ENCODE measurements at regions not wholly inside any gene's neighbourhood (a gene's known extent, or its start where the extent isn't known, plus 50 kb on each side); places are given as distances from the start of the nearest gene placed in this dataset.

- Histone ChIP-seq H3K9me3 (ENCODE audit: low read depth) (no peaks in the 10 kb centered on the region), H3K27me3 (no peaks in the 10 kb centered on the region), H3K27ac (no peak overlapping the region), H3K4me1 (ENCODE audit: low read depth) (no peaks in the 10 kb centered on the region), H3K36me3 (no peaks in the 10 kb centered on the region), H3K4me3 (no peak overlapping the region)
- TF ChIP-seq CTCF (IDR thresholded peaks at IDR 0.05; ENCODE audit: low read depth, low read length), result no peak
- no peak for DNase-seq (ENCODE audit: low read depth in 1 of 2, low spot score in 1 of 2)
Observed at GRCh38 chr9:582775-583174, 258.7 kb upstream of the DMRT1 start.

GRCh38 chr9:587527-587926 lies 254.0 kb upstream of the DMRT1 start:
- H3K36me3 ChIP-seq, result no peaks in the 10 kb centered on the region
- H3K4me3 ChIP-seq, result no peak overlapping the region
- H3K27me3 ChIP-seq, result no peaks in the 10 kb centered on the region
- DNase-seq (ENCODE audit: low read depth in 1 of 2, low spot score in 1 of 2), result no peak
- no peak overlapping the region for H3K27ac ChIP-seq
- H3K9me3 ChIP-seq (ENCODE audit: low read depth), result no peaks in the 10 kb centered on the region
- no peak for TF ChIP-seq CTCF (IDR thresholded peaks at IDR 0.05; ENCODE audit: low read depth, low read length)
- peaks cover 22% of the 10 kb centered on the region for H3K4me1 ChIP-seq (ENCODE audit: low read depth)

GRCh38 chr9:588981-589380 lies 252.5 kb upstream of the DMRT1 start:
- H3K4me1 ChIP-seq (ENCODE audit: low read depth), result peaks cover 25% of the 10 kb centered on the region
- H3K27ac ChIP-seq, result peak overlapping the region; percentile 25
- no peaks in the 10 kb centered on the region for H3K27me3 ChIP-seq
- H3K36me3 ChIP-seq, result no peaks in the 10 kb centered on the region
- no peak for TF ChIP-seq CTCF (IDR thresholded peaks at IDR 0.05; ENCODE audit: low read depth, low read length)
- no peak for DNase-seq (ENCODE audit: low read depth in 1 of 2, low spot score in 1 of 2)
- no peaks in the 10 kb centered on the region for H3K9me3 ChIP-seq (ENCODE audit: low read depth)
- H3K4me3 ChIP-seq, result no peak overlapping the region

- Histone ChIP-seq H3K27ac (no peak overlapping the region), H3K4me3 (no peak overlapping the region), H3K9me3 (ENCODE audit: low read depth) (no peaks in the 10 kb centered on the region), H3K4me1 (ENCODE audit: low read depth) (peaks cover 28% of the 10 kb centered on the region), H3K36me3 (no peaks in the 10 kb centered on the region), H3K27me3 (no peaks in the 10 kb centered on the region)
- TF ChIP-seq CTCF (IDR thresholded peaks at IDR 0.05; ENCODE audit: low read depth, low read length), result no peak
- peak in 1 of 2 donors; percentile 95 for DNase-seq (ENCODE audit: low read depth in 1 of 2, low spot score in 1 of 2)
Observed at GRCh38 chr9:589723-590122, 251.8 kb upstream of the DMRT1 start.

DNA sequence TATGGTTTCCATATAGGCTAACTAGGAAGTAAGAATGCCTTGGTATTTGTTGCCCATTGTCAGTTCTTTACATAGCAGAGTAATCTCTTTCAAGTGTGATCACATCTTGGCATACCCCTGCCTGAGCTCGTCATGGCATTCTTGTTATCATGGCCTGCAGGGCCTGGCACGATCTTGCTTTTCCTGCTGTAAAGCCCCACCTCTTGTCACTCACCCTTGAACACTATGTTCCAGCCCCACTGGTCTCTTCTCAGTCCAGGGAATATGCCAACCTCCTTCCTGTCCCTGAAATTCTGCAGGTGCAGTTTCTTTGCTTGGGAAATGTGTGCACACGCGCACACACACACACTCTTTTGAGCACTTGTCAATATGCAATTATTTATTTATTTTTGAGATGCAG lies 250.2 kb upstream of the DMRT1 start:
- peaks cover 28% of the 10 kb centered on the region for H3K4me1 ChIP-seq (ENCODE audit: low read depth)
- no peaks in the 10 kb centered on the region for H3K9me3 ChIP-seq (ENCODE audit: low read depth)
- no peak for TF ChIP-seq CTCF (IDR thresholded peaks at IDR 0.05; ENCODE audit: low read depth, low read length)
- H3K27me3 ChIP-seq, result no peaks in the 10 kb centered on the region
- H3K27ac ChIP-seq, result peak overlapping the region; percentile 38
- DNase-seq (ENCODE audit: low read depth in 1 of 2, low spot score in 1 of 2), result peak; percentile 28 to 51
- no peaks in the 10 kb centered on the region for H3K36me3 ChIP-seq
- H3K4me3 ChIP-seq, result no peak overlapping the region

GRCh38 chr9:592225-592624 lies 249.3 kb upstream of the DMRT1 start:
- Histone ChIP-seq H3K4me3 (no peak overlapping the region), H3K4me1 (ENCODE audit: low read depth) (peaks cover 28% of the 10 kb centered on the region), H3K27ac (peak overlapping the region; percentile 38), H3K36me3 (no peaks in the 10 kb centered on the region), H3K27me3 (no peaks in the 10 kb centered on the region), H3K9me3 (ENCODE audit: low read depth) (no peaks in the 10 kb centered on the region)
- no peak for TF ChIP-seq CTCF (IDR thresholded peaks at IDR 0.05; ENCODE audit: low read depth, low read length)
- DNase-seq (ENCODE audit: low read depth in 1 of 2, low spot score in 1 of 2), result no peak
